Esophagus mucosa (tissue), 1 donor: ENCODE measurements at regions not wholly inside any gene's neighbourhood (a gene's known extent, or its start where the extent isn't known, plus 50 kb on each side); places are given as distances from the start of the nearest gene placed in this dataset.

Experiments
- ATAC-seq: fragments of 200-7000 bp; cut with Tn5 transposase; one replicate; pipeline ENCODE4 v1.9.1; 2020
- donor health status: DM: yes; HTN: yes; CAD: no.

- no peak for ATAC-seq
Measured at GRCh38 chr10:131010965-131011575, 300.5 kb downstream of the TCERG1L start.

GRCh38 chr10:131011936-131012640, 299.4 kb downstream of the TCERG1L start:
- ATAC-seq, result no peak

GRCh38 chr10:131012641-131012985, 298.9 kb downstream of the TCERG1L start:
- ATAC-seq, result no peak

- ATAC-seq, result no peak
Measured at GRCh38 chr10:131013281-131013912, 298.1 kb downstream of the TCERG1L start.

GRCh38 chr10:131014271-131014670, 297.2 kb downstream of the TCERG1L start:
- ATAC-seq, result no peak

GRCh38 chr10:131015271-131015670, 296.2 kb downstream of the TCERG1L start:
- no peak for ATAC-seq

GRCh38 chr10:131016556-131016955, 295.0 kb downstream of the TCERG1L start:
- ATAC-seq, result no peak

- ATAC-seq, result no peak
Measured at GRCh38 chr10:131017566-131018285, 293.8 kb downstream of the TCERG1L start.

- no peak for ATAC-seq
Measured at GRCh38 chr10:131018886-131019500, 292.5 kb downstream of the TCERG1L start.

GRCh38 chr10:131019696-131020095, 291.8 kb downstream of the TCERG1L start:
- ATAC-seq, result no peak

- ATAC-seq, result no peak
Measured at GRCh38 chr10:131020775-131021174, 290.7 kb downstream of the TCERG1L start.

- no peak for ATAC-seq
Measured at GRCh38 chr10:131021246-131021895, 290.1 kb downstream of the TCERG1L start.

- no peak for ATAC-seq
Measured at GRCh38 chr10:131021969-131022368, 289.6 kb downstream of the TCERG1L start.

GRCh38 chr10:131022369-131022768, 289.2 kb downstream of the TCERG1L start:
- no peak for ATAC-seq

GRCh38 chr10:131022981-131023380, 288.5 kb downstream of the TCERG1L start:
- ATAC-seq, result no peak

- ATAC-seq, result no peak
Measured at GRCh38 chr10:131024259-131025131, 287.0 kb downstream of the TCERG1L start.

GRCh38 chr10:131025333-131025732, 286.2 kb downstream of the TCERG1L start:
- no peak for ATAC-seq

- ATAC-seq, result no peak
Measured at GRCh38 chr10:131027256-131027655, 284.3 kb downstream of the TCERG1L start.

- ATAC-seq, result no peak
Measured at GRCh38 chr10:131031346-131031745, 280.2 kb downstream of the TCERG1L start.

- ATAC-seq, result peak; percentile 12
Measured at GRCh38 chr10:131032329-131033165, 279.0 kb downstream of the TCERG1L start.
